ENCODE measurements at regions not wholly inside any gene's neighbourhood (a gene's known extent, or its start where the extent isn't known, plus 50 kb on each side); places are given as distances from the start of the nearest gene placed in this dataset.

- Histone ChIP-seq H3K27me3 (replicated peaks; ENCODE audit: control insufficient read depth, insufficient read depth, low read length) (no peaks in the 10 kb centered on the region), H3K9me3 (no peaks in the 10 kb centered on the region), H3K36me3 (ENCODE audit: control insufficient read depth, insufficient read depth, low read length) (no peaks in the 10 kb centered on the region), H3K4me3 (ENCODE audit: low read depth, low read length) (no peak overlapping the region), H3K4me1 (no peaks in the 10 kb centered on the region)
- Mint-ChIP-seq H3K4me3 (ENCODE audit: unreplicated experiment) (no peak overlapping the region), H3K4me1 (ENCODE audit: low read depth, unreplicated experiment) (no peaks in the 10 kb centered on the region), H3K9me3 (ENCODE audit: unreplicated experiment) (no peaks in the 10 kb centered on the region), H3K27me3 (ENCODE audit: insufficient read depth, unreplicated experiment) (peaks cover 9% of the 10 kb centered on the region), H3K36me3 (ENCODE audit: insufficient read depth, unreplicated experiment) (no peaks in the 10 kb centered on the region), H3K27ac (ENCODE audit: unreplicated experiment) (no peak overlapping the region)
- CTCF ChIA-PET, result no interaction called here
- no TSS peak for BruUV-seq (replicated peaks)
- TF ChIP-seq CTCF (IDR thresholded peaks at IDR 0.05; ENCODE audit: insufficient read depth in 1 of 2, low read depth in 1 of 2, low read length in 1 of 2, severe bottlenecking in 1 of 2, unreplicated experiment in 1 of 2), result no peak
- POLR2A ChIA-PET, result no interaction called here
- no peak for DNase-seq
- intact Hi-C loops (cut with micrococcal nuclease; ENCODE audit: unreplicated experiment), result no loop called here
Observed at GRCh38 chr11:122240638-122241037, 124.6 kb upstream of the BLID start.

GRCh38 chr11:122235615-122236014 lies 119.6 kb upstream of the BLID start:
- Mint-ChIP-seq H3K9me3 (ENCODE audit: unreplicated experiment) (no peaks in the 10 kb centered on the region), H3K27ac (ENCODE audit: unreplicated experiment) (no peak overlapping the region), H3K27me3 (ENCODE audit: insufficient read depth, unreplicated experiment) (peaks cover 6% of the 10 kb centered on the region), H3K4me1 (ENCODE audit: low read depth, unreplicated experiment) (no peaks in the 10 kb centered on the region), H3K36me3 (ENCODE audit: insufficient read depth, unreplicated experiment) (no peaks in the 10 kb centered on the region), H3K4me3 (ENCODE audit: unreplicated experiment) (no peak overlapping the region)
- DNase-seq, result no peak
- Histone ChIP-seq H3K4me1 (no peaks in the 10 kb centered on the region), H3K9me3 (no peaks in the 10 kb centered on the region), H3K27me3 (replicated peaks; ENCODE audit: control insufficient read depth, insufficient read depth, low read length) (no peaks in the 10 kb centered on the region), H3K4me3 (ENCODE audit: low read depth, low read length) (no peak overlapping the region), H3K36me3 (ENCODE audit: control insufficient read depth, insufficient read depth, low read length) (no peaks in the 10 kb centered on the region)
- POLR2A ChIA-PET, result no interaction called here
- no peak for TF ChIP-seq CTCF (IDR thresholded peaks at IDR 0.05; ENCODE audit: insufficient read depth in 1 of 2, low read depth in 1 of 2, low read length in 1 of 2, severe bottlenecking in 1 of 2, unreplicated experiment in 1 of 2)
- BruUV-seq (replicated peaks), result no TSS peak
- intact Hi-C loops (cut with micrococcal nuclease; ENCODE audit: unreplicated experiment), result no loop called here
- CTCF ChIA-PET, result no interaction called here

GRCh38 chr11:122234780-122235179 lies 118.8 kb upstream of the BLID start:
- Mint-ChIP-seq H3K4me3 (ENCODE audit: unreplicated experiment) (no peak overlapping the region), H3K36me3 (ENCODE audit: insufficient read depth, unreplicated experiment) (no peaks in the 10 kb centered on the region), H3K27ac (ENCODE audit: unreplicated experiment) (no peak overlapping the region), H3K4me1 (ENCODE audit: low read depth, unreplicated experiment) (no peaks in the 10 kb centered on the region), H3K9me3 (ENCODE audit: unreplicated experiment) (no peaks in the 10 kb centered on the region), H3K27me3 (ENCODE audit: insufficient read depth, unreplicated experiment) (no peaks in the 10 kb centered on the region)
- Histone ChIP-seq H3K27me3 (replicated peaks; ENCODE audit: control insufficient read depth, insufficient read depth, low read length) (no peaks in the 10 kb centered on the region), H3K9me3 (no peaks in the 10 kb centered on the region), H3K4me3 (ENCODE audit: low read depth, low read length) (no peak overlapping the region), H3K4me1 (peaks cover 4% of the 10 kb centered on the region), H3K36me3 (ENCODE audit: control insufficient read depth, insufficient read depth, low read length) (no peaks in the 10 kb centered on the region)
- CTCF ChIA-PET, result no interaction called here
- POLR2A ChIA-PET, result no interaction called here
- no peak for DNase-seq
- no TSS peak for BruUV-seq (replicated peaks)
- intact Hi-C loops (cut with micrococcal nuclease; ENCODE audit: unreplicated experiment), result no loop called here
- no peak for TF ChIP-seq CTCF (IDR thresholded peaks at IDR 0.05; ENCODE audit: insufficient read depth in 1 of 2, low read depth in 1 of 2, low read length in 1 of 2, severe bottlenecking in 1 of 2, unreplicated experiment in 1 of 2)

All from Caco-2 (cell line).